ENCODE measurements at regions not wholly inside any gene's neighbourhood (a gene's known extent, or its start where the extent isn't known, plus 50 kb on each side); places are given as distances from the start of the nearest gene placed in this dataset.

- Histone ChIP-seq H3K4me3 (ENCODE audit: insufficient read depth, low read length, poor library complexity, severe bottlenecking) (no peak overlapping the region), H4K20me1 (ENCODE audit: low read depth, low read length) (no peaks in the 10 kb centered on the region), H2AFZ (ENCODE audit: low read depth, low read length, severe bottlenecking) (no peak overlapping the region), H3K9ac (ENCODE audit: low read length) (no peak overlapping the region), H3K79me2 (ENCODE audit: insufficient read depth, low read length) (no peaks in the 10 kb centered on the region), H3F3A (ENCODE audit: insufficient read depth) (no peaks in the 10 kb centered on the region), H3K4me2 (ENCODE audit: low read depth, low read length, poor library complexity, severe bottlenecking) (no peak overlapping the region), H3K27me3 (ENCODE audit: low read length) (no peaks in the 10 kb centered on the region), H3K36me3 (ENCODE audit: low read length) (no peaks in the 10 kb centered on the region), H3K9me3 (ENCODE audit: insufficient read depth, low read length) (no peaks in the 10 kb centered on the region), H3K9me2 (replicated peaks; ENCODE audit: insufficient read depth, low read length) (no peaks in the 10 kb centered on the region), H3K27ac (ENCODE audit: low read depth, low read length) (no peak overlapping the region)
- TF ChIP-seq CTCF (IDR thresholded peaks at IDR 0.05; ENCODE audit: insufficient read depth, low read length, poor library complexity, severe bottlenecking) = no peak
- TF ChIP-seq EZH2phosphoT487 (conservative IDR thresholded peaks at IDR 0.05; ENCODE audit: low read length) = no peak
Measured at GRCh38 chr10:105534086-105534485, 893.0 kb downstream of the SORCS3 start.

- Histone ChIP-seq H3K9ac (ENCODE audit: low read length) (no peak overlapping the region), H4K20me1 (ENCODE audit: low read depth, low read length) (no peaks in the 10 kb centered on the region), H3K9me3 (ENCODE audit: insufficient read depth, low read length) (no peaks in the 10 kb centered on the region), H3K4me3 (ENCODE audit: insufficient read depth, low read length, poor library complexity, severe bottlenecking) (no peak overlapping the region), H3K36me3 (ENCODE audit: low read length) (no peaks in the 10 kb centered on the region), H3K9me2 (replicated peaks; ENCODE audit: insufficient read depth, low read length) (no peaks in the 10 kb centered on the region), H2AFZ (ENCODE audit: low read depth, low read length, severe bottlenecking) (no peak overlapping the region), H3K27me3 (ENCODE audit: low read length) (no peaks in the 10 kb centered on the region), H3F3A (ENCODE audit: insufficient read depth) (no peaks in the 10 kb centered on the region), H3K27ac (ENCODE audit: low read depth, low read length) (no peak overlapping the region), H3K4me2 (ENCODE audit: low read depth, low read length, poor library complexity, severe bottlenecking) (no peak overlapping the region), H3K79me2 (ENCODE audit: insufficient read depth, low read length) (no peaks in the 10 kb centered on the region)
- TF ChIP-seq EZH2phosphoT487 (conservative IDR thresholded peaks at IDR 0.05; ENCODE audit: low read length) = no peak
- no peak for TF ChIP-seq CTCF (IDR thresholded peaks at IDR 0.05; ENCODE audit: insufficient read depth, low read length, poor library complexity, severe bottlenecking)
Measured at GRCh38 chr10:105516511-105516910, 875.4 kb downstream of the SORCS3 start.

GRCh38 chr10:105514106-105514505 is 873.0 kb downstream of the SORCS3 start:
- Histone ChIP-seq H3K4me2 (ENCODE audit: low read depth, low read length, poor library complexity, severe bottlenecking) (no peak overlapping the region), H2AFZ (ENCODE audit: low read depth, low read length, severe bottlenecking) (no peak overlapping the region), H3K36me3 (ENCODE audit: low read length) (no peaks in the 10 kb centered on the region), H3K9me3 (ENCODE audit: insufficient read depth, low read length) (no peaks in the 10 kb centered on the region), H3F3A (ENCODE audit: insufficient read depth) (no peaks in the 10 kb centered on the region), H4K20me1 (ENCODE audit: low read depth, low read length) (no peaks in the 10 kb centered on the region), H3K27me3 (ENCODE audit: low read length) (no peaks in the 10 kb centered on the region), H3K9me2 (replicated peaks; ENCODE audit: insufficient read depth, low read length) (no peaks in the 10 kb centered on the region), H3K4me3 (ENCODE audit: insufficient read depth, low read length, poor library complexity, severe bottlenecking) (no peak overlapping the region), H3K9ac (ENCODE audit: low read length) (no peak overlapping the region), H3K79me2 (ENCODE audit: insufficient read depth, low read length) (no peaks in the 10 kb centered on the region), H3K27ac (ENCODE audit: low read depth, low read length) (no peak overlapping the region)
- TF ChIP-seq EZH2phosphoT487 (conservative IDR thresholded peaks at IDR 0.05; ENCODE audit: low read length) (no peak), CTCF (IDR thresholded peaks at IDR 0.05; ENCODE audit: insufficient read depth, low read length, poor library complexity, severe bottlenecking) (no peak)
